Smooth muscle cell (in vitro differentiated cells): ENCODE measurements at regions not wholly inside any gene's neighbourhood (a gene's known extent, or its start where the extent isn't known, plus 50 kb on each side); places are given as distances from the start of the nearest gene placed in this dataset.

ENCODE experiments used
- DNase-seq: peaks from one replicate; lab custom pipeline; 2025; ENCODE audit not compliant: unreplicated experiment; lab: John Stamatoyannopoulos, UW
- H2AFZ ChIP-seq: fragments of 200-600 bp; sonication (generic); 2 replicates; pipeline ENCODE4 v1.6.0; 2016; ENCODE audit warnings: antibody characterized with exemption, low read depth, mild to moderate bottlenecking
- H3F3A ChIP-seq: fragments of 200-600 bp; sonication (generic); 2 replicates; pipeline ENCODE4 v1.6.0; 2017; ENCODE audit warnings: antibody characterized with exemption, low read depth
- H3K27ac ChIP-seq: fragments of 200-600 bp; sonication (generic); 2 replicates; pipeline ENCODE4 v1.5.1; 2016; ENCODE audit warnings: low read depth, mild to moderate bottlenecking
- H3K27me3 ChIP-seq: fragments of 200-600 bp; sonication (generic); 2 replicates; pipeline ENCODE4 v1.6.1; 2016; ENCODE audit warnings: low read depth, mild to moderate bottlenecking
- H3K36me3 ChIP-seq: fragments of 200-600 bp; sonication (generic); 2 replicates; pipeline ENCODE4 v1.5.1; 2016; ENCODE audit warnings: low read depth
- H3K4me1 ChIP-seq: fragments of 200-600 bp; sonication (generic); 2 replicates; pipeline ENCODE4 v1.5.1; 2016; ENCODE audit warnings: low read depth
- H3K4me2 ChIP-seq: fragments of 200-600 bp; sonication (generic); 2 replicates; pipeline ENCODE4 v1.6.0; 2016; ENCODE audit warnings: mild to moderate bottlenecking
- H3K4me3 ChIP-seq: fragments of 200-600 bp; sonication (generic); 2 replicates; pipeline ENCODE4 v1.5.1; 2016; ENCODE audit warnings: mild to moderate bottlenecking
- H3K79me2 ChIP-seq: fragments of 200-600 bp; sonication (generic); 2 replicates; pipeline ENCODE4 v1.6.0; 2016; ENCODE audit warnings: low read depth, mild to moderate bottlenecking
- H3K9ac ChIP-seq: fragments of 200-600 bp; sonication (generic); 2 replicates; pipeline ENCODE4 v1.6.0; 2016; ENCODE audit warnings: low read depth
- H3K9me3 ChIP-seq: fragments of 200-600 bp; sonication (generic); replicated peaks from 2 replicates; pipeline ENCODE4 v1.5.1; 2016; ENCODE audit warnings: low read depth
- H4K20me1 ChIP-seq: fragments of 200-600 bp; sonication (generic); 2 replicates; pipeline ENCODE4 v1.6.0; 2016; ENCODE audit warnings: low read depth
- CTCF ChIP-seq: fragments of 200-600 bp; sonication (generic); IDR thresholded peaks from 2 replicates; pipeline ENCODE4 v1.5.1; 2017; ENCODE audit warnings: borderline replicate concordance, mild to moderate bottlenecking, antibody characterized with exemption; ENCODE audit not compliant: insufficient read depth, poor library complexity, severe bottlenecking
- WGBS: methylation state at CpG from one replicate; pipeline ENCODE4 v1.1.7; 2016; ENCODE audit warnings: low lambda C conversion rate; 5-methylcytosine and 5-hydroxymethylcytosine counted together

- H3F3A ChIP-seq = peaks cover 4% of the 10 kb centered on the region
- peaks cover 100% of the 10 kb centered on the region for H3K79me2 ChIP-seq
- H3K9me3 ChIP-seq = no peaks in the 10 kb centered on the region
- peaks cover 100% of the 10 kb centered on the region for H4K20me1 ChIP-seq
- no peak for DNase-seq
- no peak overlapping the region for H3K9ac ChIP-seq
- H3K4me2 ChIP-seq = peak overlapping the region; percentile 48
- no peaks in the 10 kb centered on the region for H3K4me1 ChIP-seq
- TF ChIP-seq CTCF = no peak
- H3K36me3 ChIP-seq = peaks cover 4% of the 10 kb centered on the region
- H3K4me3 ChIP-seq = no peak overlapping the region
- H3K27ac ChIP-seq = peak overlapping the region; percentile 22
- H2AFZ ChIP-seq = no peak overlapping the region
- H3K27me3 ChIP-seq = no peaks in the 10 kb centered on the region
Observed at GRCh38 chr7:121494516-121494915, 98.4 kb upstream of the FAM3C start.

- Histone ChIP-seq H3K27ac (no peak overlapping the region), H3K9ac (no peak overlapping the region), H2AFZ (no peak overlapping the region), H3K4me2 (peak overlapping the region; percentile 48), H3F3A (peaks cover 4% of the 10 kb centered on the region), H3K4me3 (no peak overlapping the region), H3K27me3 (no peaks in the 10 kb centered on the region), H3K79me2 (peaks cover 96% of the 10 kb centered on the region), H4K20me1 (peaks cover 100% of the 10 kb centered on the region), H3K9me3 (no peaks in the 10 kb centered on the region), H3K4me1 (no peaks in the 10 kb centered on the region), H3K36me3 (peaks cover 4% of the 10 kb centered on the region)
- 78% methylated on average over 1 of the region's 1 CpG for WGBS
- no peak for DNase-seq
- peak; percentile 10 for TF ChIP-seq CTCF
Observed at GRCh38 chr7:121493553-121493952, 97.4 kb upstream of the FAM3C start.

DNA sequence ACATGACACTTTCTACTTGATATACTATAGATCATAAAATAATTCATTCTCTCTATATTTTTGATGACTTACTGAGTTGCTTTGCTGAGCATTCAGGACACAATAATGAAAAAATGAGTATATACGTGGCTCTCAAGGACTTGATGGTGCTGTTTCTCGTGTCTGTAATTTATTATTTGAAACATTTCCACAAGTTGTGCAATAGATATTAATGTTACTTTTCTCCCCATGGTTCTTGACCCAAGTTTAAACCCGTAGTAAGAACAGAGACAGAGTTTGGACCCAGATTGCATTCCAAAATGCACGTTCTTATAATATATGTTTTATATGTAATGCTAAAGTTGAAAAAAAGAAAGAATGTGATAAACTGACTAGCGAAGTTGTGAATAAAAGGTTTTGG, 94.2 kb upstream of the FAM3C start:
- peak overlapping the region; percentile 18 for H3K27ac ChIP-seq
- no peak overlapping the region for H2AFZ ChIP-seq
- H3K79me2 ChIP-seq = peaks cover 95% of the 10 kb centered on the region
- DNase-seq = no peak
- 95% methylated on average over 5 of the region's 5 CpGs for WGBS
- H3F3A ChIP-seq = peaks cover 4% of the 10 kb centered on the region
- no peak for TF ChIP-seq CTCF
- H3K27me3 ChIP-seq = no peaks in the 10 kb centered on the region
- H3K36me3 ChIP-seq = peaks cover 11% of the 10 kb centered on the region
- H4K20me1 ChIP-seq = peaks cover 100% of the 10 kb centered on the region
- no peak overlapping the region for H3K4me3 ChIP-seq
- no peaks in the 10 kb centered on the region for H3K4me1 ChIP-seq
- no peak overlapping the region for H3K9ac ChIP-seq
- H3K9me3 ChIP-seq = no peaks in the 10 kb centered on the region
- H3K4me2 ChIP-seq = peak overlapping the region; percentile 19

DNA sequence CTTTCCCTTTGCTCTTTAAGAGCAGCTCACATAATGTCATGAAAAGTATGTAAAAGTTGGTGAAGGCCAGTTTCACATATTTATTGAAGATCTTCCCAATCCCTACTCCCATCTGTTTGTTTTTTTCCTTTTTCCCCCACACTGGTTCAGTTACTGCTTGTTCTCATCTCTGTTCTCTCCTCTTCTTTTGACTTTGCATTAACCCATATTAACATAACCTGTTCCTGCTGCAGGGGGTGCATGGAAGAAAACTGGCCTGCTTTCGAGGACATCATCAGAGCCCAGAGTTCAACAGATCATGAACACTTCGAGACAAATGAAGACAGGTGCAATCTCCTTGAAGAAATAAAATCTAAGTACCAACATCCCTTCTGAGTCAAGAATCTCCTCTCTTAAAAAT, 93.3 kb upstream of the FAM3C start:
- Histone ChIP-seq H3K27me3 (no peaks in the 10 kb centered on the region), H3K4me2 (no peak overlapping the region), H4K20me1 (peaks cover 100% of the 10 kb centered on the region), H3K4me3 (no peak overlapping the region), H2AFZ (no peak overlapping the region), H3K9me3 (no peaks in the 10 kb centered on the region), H3F3A (peaks cover 2% of the 10 kb centered on the region), H3K9ac (no peak overlapping the region), H3K79me2 (peaks cover 95% of the 10 kb centered on the region), H3K36me3 (peaks cover 11% of the 10 kb centered on the region), H3K27ac (no peak overlapping the region), H3K4me1 (no peaks in the 10 kb centered on the region)
- 94% methylated on average over 2 of the region's 2 CpGs for WGBS
- DNase-seq = no peak
- TF ChIP-seq CTCF = no peak
